ENCODE measurements at regions not wholly inside any gene's neighbourhood (a gene's known extent, or its start where the extent isn't known, plus 50 kb on each side); places are given as distances from the start of the nearest gene placed in this dataset.

- no peak for DNase-seq
- intact Hi-C loops (cut with DNase I) = no loop called here
- ATAC-seq (ENCODE audit: poor library complexity) = no peak
Observed at GRCh38 chr11:32255841-32256240, 165.0 kb downstream of the RCN1 start.

DNA sequence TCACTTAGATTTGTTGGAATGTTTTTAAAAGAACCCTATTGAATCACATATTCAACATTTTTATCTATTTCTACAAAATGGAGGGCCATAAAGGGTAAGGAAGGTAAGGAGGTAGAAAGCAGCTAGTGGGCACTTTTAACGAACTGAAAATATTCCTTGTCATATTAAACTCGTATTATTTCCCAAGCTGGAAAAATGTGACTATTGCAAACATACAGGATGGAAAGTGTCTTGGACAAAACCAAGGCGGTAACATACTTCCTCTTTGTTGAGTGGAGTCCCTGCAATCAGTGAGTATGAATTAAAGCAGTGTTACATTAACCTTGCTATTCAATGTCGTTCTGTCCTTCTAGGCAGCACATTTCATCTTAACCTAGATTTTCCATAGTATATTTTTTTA is 165.6 kb downstream of the RCN1 start:
- no peak for ATAC-seq (ENCODE audit: poor library complexity)
- intact Hi-C loops (cut with DNase I) = no loop called here

GRCh38 chr11:32259641-32260081 is 168.8 kb downstream of the RCN1 start:
- DNase-seq = no peak
- no peak for ATAC-seq (ENCODE audit: poor library complexity)
- intact Hi-C loops (cut with DNase I) = no loop called here

More for the DNA sequence above, 165.6 kb downstream of the RCN1 start:
- no peak for DNase-seq

GRCh38 chr11:32262367-32262766 is 171.5 kb downstream of the RCN1 start:
- intact Hi-C loops (cut with DNase I) = no loop called here
- no peak for ATAC-seq (ENCODE audit: poor library complexity)
- no peak for DNase-seq

GRCh38 chr11:32265911-32266310 is 169.4 kb downstream of the WT1 start:
- intact Hi-C loops (cut with DNase I) = no loop called here
- DNase-seq = no peak
- ATAC-seq (ENCODE audit: poor library complexity) = no peak

DNA sequence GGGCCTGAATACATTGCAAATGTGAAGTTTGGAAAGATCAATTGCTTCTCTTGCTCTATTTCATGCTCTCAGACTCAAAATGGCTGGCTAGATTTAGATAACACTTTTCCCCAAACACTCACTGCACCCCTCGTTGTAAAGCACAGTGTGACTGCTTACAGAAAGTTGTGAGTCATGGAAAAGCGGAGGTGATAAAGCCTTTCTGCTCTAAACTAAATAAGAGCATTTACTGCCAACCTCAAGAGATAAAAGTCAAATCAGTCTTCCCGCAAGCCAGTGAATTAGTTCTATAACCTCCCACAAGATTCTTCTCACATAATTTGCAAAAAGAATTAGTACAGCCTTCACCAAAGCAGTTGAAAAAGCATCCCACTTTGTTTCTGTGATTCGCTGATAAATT is 168.7 kb downstream of the WT1 start:
- no peak for DNase-seq
- intact Hi-C loops (cut with DNase I) = no loop called here
- no peak for ATAC-seq (ENCODE audit: poor library complexity)

DNA sequence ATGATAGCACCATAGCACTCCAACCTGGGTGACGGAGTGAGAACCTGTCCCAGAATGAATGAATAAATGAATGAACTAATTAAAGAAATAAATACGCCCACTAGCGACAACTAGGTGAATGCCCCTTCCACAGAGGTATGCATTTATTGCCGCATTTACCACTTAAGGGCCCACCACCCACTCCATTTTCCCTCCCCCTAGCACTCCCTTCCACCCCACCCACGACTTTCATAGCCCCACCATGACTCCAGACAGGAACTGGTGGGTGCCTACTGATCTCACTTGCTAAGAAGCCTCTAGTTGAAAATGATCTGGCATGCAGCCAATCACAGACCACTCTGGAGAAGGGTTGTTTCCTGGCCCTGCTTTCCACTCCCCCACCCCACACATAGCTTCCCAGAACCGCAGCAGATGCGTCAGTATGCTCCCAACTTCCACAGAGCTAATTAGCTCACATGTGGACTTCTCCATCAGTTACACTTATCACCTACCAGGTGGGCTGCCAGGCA is 167.6 kb downstream of the WT1 start:
- no peak for DNase-seq
- ATAC-seq (ENCODE audit: poor library complexity) = no peak
- intact Hi-C loops (cut with DNase I) = no loop called here

- no peak for DNase-seq
- intact Hi-C loops (cut with DNase I) = no loop called here
- no peak for ATAC-seq (ENCODE audit: poor library complexity)
Observed at GRCh38 chr11:32273931-32274330, 161.4 kb downstream of the WT1 start.

GRCh38 chr11:32279672-32280071 is 155.7 kb downstream of the WT1 start:
- ATAC-seq (ENCODE audit: poor library complexity) (no peak), DNase-seq (no peak)
- intact Hi-C loops (cut with DNase I) = no loop called here

- ATAC-seq (ENCODE audit: poor library complexity) (no peak), DNase-seq (no peak)
- intact Hi-C loops (cut with DNase I) = no loop called here
Observed at GRCh38 chr11:32280339-32280738, 155.0 kb downstream of the WT1 start.

GRCh38 chr11:32288276-32288675 is 147.1 kb downstream of the WT1 start:
- ATAC-seq (ENCODE audit: poor library complexity) = no peak
- DNase-seq = no peak
- intact Hi-C loops (cut with DNase I) = no loop called here

- intact Hi-C loops (cut with DNase I) = no loop called here
- no peak for DNase-seq
- no peak for ATAC-seq (ENCODE audit: poor library complexity)
Observed at GRCh38 chr11:32289701-32290100, 145.6 kb downstream of the WT1 start.

- intact Hi-C loops (cut with DNase I) = no loop called here
- no peak for ATAC-seq (ENCODE audit: poor library complexity)
- DNase-seq = no peak
Observed at GRCh38 chr11:32290783-32291182, 144.6 kb downstream of the WT1 start.

DNA sequence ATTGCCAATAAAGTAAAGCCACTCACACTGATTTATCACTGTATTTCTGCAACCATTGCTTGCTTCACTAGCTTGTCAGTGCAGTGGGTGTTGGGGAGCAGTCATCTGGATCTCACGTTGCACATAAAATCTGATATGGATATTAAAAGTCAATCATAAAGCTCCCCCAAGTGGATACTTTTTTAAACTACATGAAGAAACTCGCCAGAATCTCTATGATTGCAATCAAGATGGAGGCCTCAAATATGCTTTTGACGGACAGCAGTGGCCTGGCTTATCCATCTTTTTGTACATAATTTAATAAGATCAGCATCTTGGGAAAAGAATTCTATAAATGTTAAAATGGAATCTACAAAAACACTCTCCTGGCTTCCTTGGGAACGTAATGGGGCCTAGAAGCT is 137.7 kb downstream of the WT1 start:
- intact Hi-C loops (cut with DNase I) = no loop called here
- no peak for ATAC-seq (ENCODE audit: poor library complexity)
- no peak for DNase-seq

- DNase-seq (no peak), ATAC-seq (ENCODE audit: poor library complexity) (no peak)
- intact Hi-C loops (cut with DNase I) = no loop called here
Observed at GRCh38 chr11:32302826-32303225, 132.5 kb downstream of the WT1 start.

- intact Hi-C loops (cut with DNase I) = no loop called here
- no peak for ATAC-seq (ENCODE audit: poor library complexity)
- no peak for DNase-seq
Observed at GRCh38 chr11:32304521-32304920, 130.8 kb downstream of the WT1 start.

- intact Hi-C loops (cut with DNase I) = no loop called here
- ATAC-seq (ENCODE audit: poor library complexity) (no peak), DNase-seq (no peak)
Observed at GRCh38 chr11:32305460-32305859, 129.9 kb downstream of the WT1 start.

GRCh38 chr11:32307471-32307870 is 127.9 kb downstream of the WT1 start:
- intact Hi-C loops (cut with DNase I) = no loop called here
- DNase-seq (no peak), ATAC-seq (ENCODE audit: poor library complexity) (no peak)

GRCh38 chr11:32307913-32308312 is 127.4 kb downstream of the WT1 start:
- DNase-seq (no peak), ATAC-seq (ENCODE audit: poor library complexity) (no peak)
- intact Hi-C loops (cut with DNase I) = no loop called here

DNA sequence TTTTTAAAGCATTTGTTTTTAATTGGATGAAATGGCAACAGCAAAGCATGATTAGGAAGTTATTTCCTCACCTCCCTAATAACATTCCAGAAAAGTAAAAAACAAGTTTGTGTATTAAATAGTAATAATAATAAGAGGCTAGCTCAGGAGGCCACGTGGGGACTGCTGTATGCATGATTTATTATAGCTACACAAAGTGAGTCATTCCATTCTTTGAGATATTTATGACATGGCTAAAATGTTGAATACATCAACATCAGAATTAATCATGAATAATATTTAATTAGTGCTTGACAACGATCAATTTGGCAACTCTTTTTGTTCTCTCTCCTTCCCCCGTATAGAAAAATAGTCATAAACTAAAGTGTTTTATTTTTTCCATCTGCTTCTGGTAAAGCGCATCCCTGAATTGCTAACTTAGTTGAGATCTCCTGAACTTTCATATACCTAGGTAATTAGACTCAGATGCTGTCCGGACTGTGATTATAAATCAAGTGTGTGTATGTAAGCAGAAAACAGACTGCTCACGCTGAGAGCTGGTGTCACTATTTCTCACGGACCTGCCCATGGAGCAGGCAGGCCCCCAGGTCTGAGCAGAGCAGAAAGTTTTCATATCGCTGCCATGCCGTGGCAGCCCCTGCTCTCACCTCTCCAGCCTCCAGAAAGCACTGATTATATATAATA is 125.7 kb downstream of the WT1 start:
- DNase-seq (no peak), ATAC-seq (ENCODE audit: poor library complexity) (no peak)
- intact Hi-C loops (cut with DNase I) = no loop called here

DNA sequence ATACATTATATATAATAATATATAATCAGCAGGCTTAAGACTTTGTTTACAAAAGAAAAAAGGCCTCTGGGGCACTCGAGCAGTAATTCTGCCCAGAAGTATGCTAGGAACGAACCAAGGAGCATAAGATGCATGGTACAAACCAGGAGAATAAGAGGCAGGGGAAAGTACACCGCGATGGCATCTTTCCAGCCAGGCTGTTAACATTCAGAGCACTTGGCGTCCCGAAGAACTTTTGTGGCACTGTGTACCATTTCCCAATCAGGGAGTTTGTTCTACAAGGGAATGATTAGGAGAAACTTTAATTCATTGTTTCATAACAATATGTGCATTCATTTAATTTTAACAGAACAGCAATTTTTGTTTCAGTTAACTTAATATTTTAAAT is 125.1 kb downstream of the WT1 start:
- DNase-seq = no peak
- intact Hi-C loops (cut with DNase I) = no loop called here
- no peak for ATAC-seq (ENCODE audit: poor library complexity)
